KMS-11 (cell line): ENCODE measurements at regions not wholly inside any gene's neighbourhood (a gene's known extent, or its start where the extent isn't known, plus 50 kb on each side); places are given as distances from the start of the nearest gene placed in this dataset.

Source experiments
- H2AFZ ChIP-seq: fragments of 200-600 bp; sonication (generic); 2 replicates; pipeline ENCODE4 v1.6.1; 2016; ENCODE audit warnings: antibody characterized with exemption, mixed run types, low read depth
- H3K27ac ChIP-seq: fragments of 200-600 bp; sonication (generic); 2 replicates; pipeline ENCODE4 v1.6.1; 2016; ENCODE audit warnings: mild to moderate bottlenecking, mixed run types
- H3K27me3 ChIP-seq: fragments of 200-600 bp; sonication (generic); 2 replicates; pipeline ENCODE4 v1.6.1; 2017; ENCODE audit warnings: mild to moderate bottlenecking, low read depth, mixed run types, moderate library complexity; ENCODE audit not compliant: insufficient read depth
- H3K36me3 ChIP-seq: fragments of 200-600 bp; sonication (generic); 2 replicates; pipeline ENCODE4 v1.6.1; 2017; ENCODE audit warnings: mild to moderate bottlenecking, mixed run types; ENCODE audit not compliant: insufficient read depth
- H3K4me1 ChIP-seq: fragments of 200-600 bp; sonication (generic); 2 replicates; pipeline ENCODE4 v1.6.1; 2016; ENCODE audit warnings: mild to moderate bottlenecking, low read depth, mixed run types; ENCODE audit not compliant: poor library complexity, severe bottlenecking
- H3K4me2 ChIP-seq: fragments of 200-600 bp; sonication (generic); 2 replicates; pipeline ENCODE4 v1.7.0; 2016; ENCODE audit warnings: mild to moderate bottlenecking, mixed run types
- H3K4me3 ChIP-seq: fragments of 200-600 bp; sonication (generic); IDR thresholded peaks from 2 replicates; pipeline ENCODE4 v1.6.1; 2017; ENCODE audit warnings: low read depth, low read length, mixed read lengths; ENCODE audit not compliant: insufficient read depth
- H3K79me2 ChIP-seq: fragments of 200-600 bp; sonication (generic); 2 replicates; pipeline ENCODE4 v1.6.1; 2016; ENCODE audit warnings: low read depth, mixed run types; ENCODE audit not compliant: insufficient read depth
- H3K9ac ChIP-seq: fragments of 200-600 bp; sonication (generic); 2 replicates; pipeline ENCODE4 v1.6.1; 2016; ENCODE audit warnings: mild to moderate bottlenecking, mixed run types
- H4K20me1 ChIP-seq: fragments of 200-600 bp; sonication (generic); 2 replicates; pipeline ENCODE4 v1.6.1; 2016; ENCODE audit warnings: mild to moderate bottlenecking, mixed run types; ENCODE audit not compliant: insufficient read depth
- CTCF ChIP-seq: fragments of 200-600 bp; sonication (generic); conservative IDR thresholded peaks from 2 replicates; pipeline ENCODE4 v1.6.1; 2017; ENCODE audit warnings: low read depth, mild to moderate bottlenecking, antibody characterized with exemption, low read length, moderate library complexity, mixed read lengths

- no peak overlapping the region for H3K9ac ChIP-seq
- no peaks in the 10 kb centered on the region for H3K27me3 ChIP-seq
Measured at GRCh38 chr7:87000344-87000743, 59.1 kb downstream of the ELAPOR2 start.

GRCh38 chr7:86999750-87000149 lies 59.7 kb downstream of the ELAPOR2 start:
- H3K4me3 ChIP-seq = no peak overlapping the region
- no peak overlapping the region for H3K27ac ChIP-seq
- no peaks in the 10 kb centered on the region for H3K4me1 ChIP-seq
- H3K27me3 ChIP-seq = no peaks in the 10 kb centered on the region
- no peak overlapping the region for H3K4me2 ChIP-seq
- no peak for TF ChIP-seq CTCF
- H2AFZ ChIP-seq = no peak overlapping the region
- H3K79me2 ChIP-seq = no peaks in the 10 kb centered on the region
- H3K9ac ChIP-seq = no peak overlapping the region
- H4K20me1 ChIP-seq = no peaks in the 10 kb centered on the region
- no peaks in the 10 kb centered on the region for H3K36me3 ChIP-seq

More at GRCh38 chr7:87000344-87000743, 59.1 kb downstream of the ELAPOR2 start:
- H3K79me2 ChIP-seq = no peaks in the 10 kb centered on the region
- no peak overlapping the region for H3K4me2 ChIP-seq
- H4K20me1 ChIP-seq = no peaks in the 10 kb centered on the region
- H3K4me3 ChIP-seq = no peak overlapping the region
- H3K4me1 ChIP-seq = no peaks in the 10 kb centered on the region
- TF ChIP-seq CTCF = no peak
- no peak overlapping the region for H3K27ac ChIP-seq
- H2AFZ ChIP-seq = no peak overlapping the region
- no peaks in the 10 kb centered on the region for H3K36me3 ChIP-seq

- no peak overlapping the region for H3K9ac ChIP-seq
- H3K27me3 ChIP-seq = no peaks in the 10 kb centered on the region
- peaks cover 6% of the 10 kb centered on the region for H3K4me1 ChIP-seq
- no peaks in the 10 kb centered on the region for H3K79me2 ChIP-seq
- H2AFZ ChIP-seq = no peak overlapping the region
- no peak overlapping the region for H3K27ac ChIP-seq
- no peaks in the 10 kb centered on the region for H3K36me3 ChIP-seq
- no peak overlapping the region for H3K4me2 ChIP-seq
- no peak for TF ChIP-seq CTCF
- H4K20me1 ChIP-seq = no peaks in the 10 kb centered on the region
- no peak overlapping the region for H3K4me3 ChIP-seq
Measured at GRCh38 chr7:86995814-86996213, 63.6 kb downstream of the ELAPOR2 start.

- Histone ChIP-seq H3K4me3 (no peak overlapping the region), H3K4me2 (no peak overlapping the region), H3K27me3 (no peaks in the 10 kb centered on the region), H3K4me1 (peaks cover 6% of the 10 kb centered on the region), H3K36me3 (no peaks in the 10 kb centered on the region), H3K79me2 (no peaks in the 10 kb centered on the region), H2AFZ (no peak overlapping the region), H3K9ac (no peak overlapping the region), H3K27ac (no peak overlapping the region), H4K20me1 (no peaks in the 10 kb centered on the region)
- TF ChIP-seq CTCF = no peak
Measured at GRCh38 chr7:86995052-86995725, 64.3 kb downstream of the ELAPOR2 start.
